Head of caudate nucleus (tissue), 42 donors: ENCODE measurements at regions not wholly inside any gene's neighbourhood (a gene's known extent, or its start where the extent isn't known, plus 50 kb on each side); places are given as distances from the start of the nearest gene placed in this dataset.

ENCODE experiments used
- DNase-seq, 42 donors: peaks; one replicate each; pipeline versions ENCODE4 v3.0.0 to v3.0.0-alpha.2; 2020 to 2021; ENCODE audit warnings: mixed read lengths in 7 of 42
- intact Hi-C: fragments of 100-400 bp; cut with DNase I; formaldehyde crosslinking; loops from one replicate; pipeline ENCODE4 v1.15.0; 2022

GRCh38 chr1:224503161-224504118, 68.8 kb upstream of the WDR26 start:
- peak; percentile 39 to 84 (median 70) for DNase-seq
- intact Hi-C loops: no loop called here

DNA sequence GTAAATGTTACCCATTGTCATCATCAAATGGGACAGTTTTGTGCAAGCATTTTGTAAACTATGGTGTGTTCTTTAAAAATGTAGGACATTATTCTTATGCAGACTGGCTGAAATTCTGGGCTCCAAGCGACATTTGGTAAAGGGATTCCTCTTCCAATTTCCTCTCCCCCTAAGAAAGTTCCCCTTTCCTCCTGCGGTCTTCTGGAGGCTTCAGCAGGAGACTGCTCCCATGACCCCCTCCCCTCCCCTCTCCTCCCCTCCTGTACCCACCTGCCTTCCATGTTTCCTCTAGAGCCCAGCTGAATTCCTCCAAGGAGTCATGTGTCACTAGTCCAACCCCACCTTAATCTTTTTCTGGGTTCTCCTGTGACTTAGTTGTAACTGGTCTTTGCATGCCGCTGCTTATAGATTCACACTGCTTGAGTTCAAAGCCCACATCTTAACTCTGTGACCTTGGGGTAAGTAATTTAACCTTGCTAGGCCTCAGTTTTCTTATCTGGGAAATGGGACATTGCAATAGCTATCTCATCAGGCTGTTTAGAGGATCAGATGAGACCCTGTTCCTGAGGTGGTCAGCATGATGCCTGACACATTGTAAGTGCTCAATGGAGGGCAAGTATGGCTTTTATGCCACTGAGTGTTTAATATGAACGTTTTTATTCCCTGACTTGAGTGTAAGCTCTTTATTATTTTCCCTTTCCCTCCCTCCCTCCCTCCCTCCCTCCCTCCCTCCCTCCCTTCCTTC, 69.9 kb upstream of the WDR26 start:
- no peak for DNase-seq
- intact Hi-C loops: no loop called here

DNA sequence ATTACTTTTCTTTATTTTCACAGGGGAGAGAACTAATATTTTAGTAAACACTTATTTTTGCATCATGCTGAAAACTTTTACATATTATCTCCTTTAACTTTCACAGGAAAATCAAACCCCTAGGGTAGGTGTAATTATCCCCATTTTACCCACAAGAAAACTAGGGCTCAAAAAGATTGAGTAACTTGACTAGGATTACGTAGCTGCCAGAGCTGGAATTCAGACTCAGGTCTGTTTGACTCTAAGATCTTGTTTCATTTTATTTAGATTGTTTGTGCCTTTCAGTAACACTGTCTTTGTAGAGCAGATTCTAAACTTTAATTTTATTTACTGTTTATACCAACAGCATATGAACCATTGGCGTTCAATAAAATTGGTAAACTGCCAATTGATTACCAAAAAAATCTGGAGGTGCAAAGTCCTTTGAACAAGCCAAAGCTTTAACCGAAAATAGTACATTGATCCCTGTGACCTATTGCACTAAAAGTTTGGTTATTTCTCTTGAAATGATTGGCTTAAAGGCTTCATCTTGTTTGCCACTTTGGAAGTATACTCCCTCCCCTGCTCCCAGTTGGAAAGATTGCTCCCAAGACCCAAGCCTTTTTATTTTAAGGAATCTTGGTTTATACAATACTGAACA, 71.0 kb upstream of the WDR26 start:
- intact Hi-C loops: no loop called here
- no peak for DNase-seq

- intact Hi-C loops: no loop called here
- DNase-seq: no peak
Measured at GRCh38 chr1:224506141-224506814, 71.7 kb upstream of the WDR26 start.

DNA sequence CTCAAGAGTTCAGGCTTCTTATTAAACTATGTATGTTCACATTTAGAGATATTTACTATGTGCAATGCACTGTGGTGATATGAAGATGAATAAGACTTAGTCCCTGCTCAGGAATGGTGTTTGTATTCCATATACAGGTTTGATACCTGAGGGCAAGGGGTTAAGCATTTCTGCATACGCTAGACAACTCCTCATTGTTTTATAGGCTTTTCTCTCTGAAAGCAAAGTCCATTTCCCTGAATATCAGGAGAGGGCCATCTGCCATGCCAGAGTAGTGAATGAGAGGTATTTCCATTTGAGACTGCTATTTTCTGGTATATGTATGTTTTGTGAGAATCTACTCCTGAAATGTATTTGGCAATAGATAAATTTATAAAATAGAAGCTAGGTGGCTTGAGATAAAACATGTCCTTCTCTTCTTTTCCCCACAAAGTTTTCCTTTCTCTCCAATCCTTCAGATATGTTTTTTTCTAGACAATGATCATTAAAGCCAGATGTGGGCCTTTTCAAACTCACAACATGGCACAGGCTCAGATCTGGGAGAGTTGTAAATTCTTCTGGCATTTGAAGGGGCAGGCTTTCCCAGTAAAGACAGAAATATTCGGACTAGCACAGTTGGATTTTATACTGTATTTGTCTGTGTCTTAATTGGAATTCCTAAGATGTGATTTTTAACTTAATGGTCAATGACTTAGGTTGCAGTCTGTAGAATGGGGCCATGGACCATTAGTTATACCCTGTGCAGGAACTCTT, 73.3 kb upstream of the WDR26 start:
- intact Hi-C loops: no loop called here
- DNase-seq: no peak

DNA sequence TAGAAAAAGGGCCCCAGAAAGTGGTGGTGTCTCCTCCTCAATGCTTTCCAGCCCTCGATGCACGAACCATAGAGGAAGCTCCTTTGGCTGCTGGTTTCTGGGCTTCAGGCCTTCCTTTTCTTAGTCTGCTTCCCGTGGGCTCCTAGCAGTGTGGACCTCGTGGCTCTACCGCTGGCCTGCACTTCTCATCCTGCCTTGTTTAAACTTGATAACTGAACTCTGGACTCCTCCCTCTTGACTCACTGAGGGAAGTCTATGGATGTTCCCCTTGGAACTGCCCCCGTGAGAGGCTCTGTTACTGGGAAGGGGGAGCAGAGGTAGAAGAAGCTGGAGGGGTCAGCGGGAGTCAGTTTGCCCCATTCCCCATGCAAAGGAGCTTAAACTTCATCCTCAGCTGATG, 75.3 kb upstream of the WDR26 start:
- intact Hi-C loops: loop anchor here (5.0 kb wide), 1 partner anchor 412 kb away; no protein-coding TSS in a partner anchor
- no peak for DNase-seq

DNA sequence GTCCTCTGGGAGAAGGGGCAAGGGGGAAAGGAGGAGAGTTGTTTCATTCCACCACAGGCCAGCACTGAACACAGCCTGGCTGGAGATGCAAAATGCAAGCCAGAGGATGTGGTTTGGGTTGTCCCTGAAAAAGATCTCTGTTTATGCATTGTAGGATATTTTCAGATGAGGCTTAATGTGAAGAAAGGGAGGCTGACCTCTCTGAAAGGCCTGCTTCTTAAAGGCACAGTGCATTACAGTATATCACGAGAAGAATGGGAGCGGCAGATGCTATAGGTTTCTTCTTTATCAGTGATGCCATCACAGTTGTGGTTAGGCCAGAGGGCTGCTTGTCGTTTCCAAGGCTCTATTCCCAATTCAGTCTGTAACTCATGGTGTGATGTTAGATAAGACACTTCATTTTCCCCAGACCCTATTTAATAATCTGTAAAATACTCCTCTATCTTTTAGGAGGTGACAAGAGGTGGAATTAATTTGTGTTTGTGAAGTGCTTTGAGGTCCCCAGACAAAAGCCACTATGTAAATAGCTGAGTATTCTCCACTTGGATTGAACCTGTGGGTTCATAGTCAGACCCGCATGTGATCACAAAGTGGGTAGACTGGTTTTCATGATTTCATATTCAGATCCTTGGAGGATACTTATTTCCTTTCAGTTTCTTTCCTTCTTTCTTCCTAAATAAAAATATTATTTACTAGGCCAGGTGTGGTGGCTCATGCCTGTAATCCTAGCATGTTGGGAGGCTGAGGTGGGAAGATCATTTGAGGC, 76.5 kb upstream of the WDR26 start:
- no peak for DNase-seq
- intact Hi-C loops: loop anchor here (5.0 kb wide), 1 partner anchor 411 kb away; no protein-coding TSS in a partner anchor

DNA sequence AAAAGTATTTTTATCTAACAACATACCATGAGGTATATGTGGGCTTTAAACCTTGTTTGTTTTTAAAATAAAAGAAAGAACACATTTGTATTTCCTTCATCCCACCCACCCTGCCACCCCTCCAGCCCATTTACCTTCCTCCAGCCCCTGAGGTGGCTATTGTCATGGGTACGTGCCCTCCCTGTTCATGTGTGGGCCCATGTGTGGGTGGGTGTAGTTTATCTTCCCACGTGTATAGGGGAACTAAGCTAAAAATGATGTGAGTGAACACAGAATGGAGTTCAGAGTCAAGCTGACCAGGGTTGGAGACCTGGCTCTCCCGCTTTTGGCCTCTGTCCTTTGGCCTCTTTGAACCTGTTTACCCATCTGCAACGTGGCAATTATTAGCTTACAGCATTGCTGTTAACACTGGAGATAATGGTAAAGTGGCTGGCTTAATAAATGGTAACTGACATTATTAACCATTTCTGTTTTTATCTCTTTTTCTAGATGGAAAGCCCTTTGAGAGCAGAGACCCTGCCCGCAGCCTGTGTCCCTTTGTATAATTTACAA, 78.1 kb upstream of the WDR26 start:
- DNase-seq: no peak
- intact Hi-C loops: loop anchor here (2.0 to 5.0 kb wide), 2 partner anchors 340 to 410 kb away; no protein-coding TSS in a partner anchor

- intact Hi-C loops: loop anchor here (2.0 to 5.0 kb wide), 2 partner anchors 339 to 409 kb away; no protein-coding TSS in a partner anchor
- no peak for DNase-seq
Measured at GRCh38 chr1:224513383-224513782, 78.8 kb upstream of the WDR26 start.

DNA sequence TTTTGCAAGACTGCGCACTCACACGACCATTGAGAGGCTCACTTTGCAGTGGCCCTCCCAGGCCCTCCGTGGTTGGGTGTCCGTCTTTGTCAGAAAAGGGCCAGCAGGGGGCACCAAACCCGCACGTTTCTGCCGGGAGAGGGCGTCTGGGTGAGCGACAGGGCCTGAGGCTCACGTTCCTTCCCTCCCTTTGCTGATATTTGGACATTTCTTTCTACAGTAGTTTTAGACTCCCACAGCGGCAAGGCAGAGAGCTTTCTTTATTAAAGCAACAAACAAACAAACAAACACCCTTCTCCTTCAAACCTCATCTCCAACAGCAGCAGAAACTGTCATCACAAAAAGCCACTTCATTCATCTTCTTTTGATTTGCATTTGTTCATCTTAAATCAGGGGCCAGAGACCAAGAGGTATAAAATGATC, 79.2 kb upstream of the WDR26 start:
- intact Hi-C loops: loop anchor here (2.0 to 5.0 kb wide), 2 partner anchors 339 to 409 kb away; no protein-coding TSS in a partner anchor
- DNase-seq: peak; percentile 73 to 95 (median 88)

GRCh38 chr1:224517171-224517570, 82.6 kb upstream of the WDR26 start:
- intact Hi-C loops: no loop called here
- DNase-seq: no peak

DNA sequence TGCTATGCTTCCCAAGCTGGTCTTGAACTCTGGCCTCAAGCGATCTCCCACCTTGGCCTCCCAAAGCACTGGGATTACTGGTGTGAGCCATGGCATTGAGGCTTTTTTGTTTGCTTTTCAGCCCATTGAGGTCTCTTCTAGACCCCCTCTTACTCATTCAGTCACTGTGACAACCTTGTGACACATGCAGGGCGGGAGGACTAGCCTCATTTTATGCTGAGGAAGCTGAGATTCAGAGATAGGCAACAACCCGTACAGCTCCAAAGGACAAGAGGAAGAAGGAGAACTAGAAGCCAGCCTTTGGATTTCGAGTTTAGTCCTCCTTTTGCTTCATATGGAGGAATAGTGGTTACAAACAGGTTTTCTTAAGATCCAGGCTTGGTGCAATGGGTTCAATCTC, 83.9 kb upstream of the WDR26 start:
- intact Hi-C loops: no loop called here
- no peak for DNase-seq

DNA sequence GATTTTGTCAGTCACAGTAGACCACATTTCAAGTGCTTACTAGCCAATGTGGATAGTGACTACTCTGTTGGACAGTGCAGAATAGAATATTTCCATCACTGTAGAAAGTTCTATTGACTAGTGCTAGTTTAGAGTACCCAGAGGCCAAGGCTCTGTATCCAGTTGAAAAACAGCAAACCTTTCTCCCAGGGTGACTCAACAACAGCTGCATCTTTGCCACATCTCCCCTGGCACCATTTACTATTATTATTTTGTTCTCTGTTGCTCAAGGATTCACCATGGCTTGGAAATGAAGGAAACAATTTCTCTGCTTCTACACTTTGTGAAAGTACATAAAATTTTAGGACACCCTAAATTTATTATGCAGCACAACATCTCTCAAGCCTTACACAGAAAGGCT, 85.3 kb upstream of the WDR26 start:
- no peak for DNase-seq
- intact Hi-C loops: no loop called here

DNA sequence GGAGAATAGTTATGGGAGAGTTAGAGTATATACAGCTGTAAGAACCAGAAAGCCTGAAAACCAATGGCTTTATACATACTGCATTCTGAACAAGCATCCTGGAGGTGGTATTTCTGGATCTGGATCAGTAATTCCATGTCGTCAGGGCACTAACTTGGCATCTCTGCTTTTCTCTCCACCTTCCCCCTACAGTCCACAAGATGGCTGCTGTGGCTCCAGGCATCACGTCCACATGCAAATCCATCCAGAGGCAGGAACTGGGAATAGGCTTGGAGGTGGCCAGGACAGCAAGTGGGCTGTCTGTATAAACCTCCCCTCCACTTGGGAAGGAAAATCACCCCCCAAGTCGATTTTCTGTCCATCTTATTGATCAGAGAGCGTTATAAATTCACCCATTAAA, 86.2 kb upstream of the WDR26 start:
- DNase-seq: no peak
- intact Hi-C loops: no loop called here

- DNase-seq: no peak
Measured at GRCh38 chr1:224521904-224522734, 87.5 kb upstream of the WDR26 start.

DNA sequence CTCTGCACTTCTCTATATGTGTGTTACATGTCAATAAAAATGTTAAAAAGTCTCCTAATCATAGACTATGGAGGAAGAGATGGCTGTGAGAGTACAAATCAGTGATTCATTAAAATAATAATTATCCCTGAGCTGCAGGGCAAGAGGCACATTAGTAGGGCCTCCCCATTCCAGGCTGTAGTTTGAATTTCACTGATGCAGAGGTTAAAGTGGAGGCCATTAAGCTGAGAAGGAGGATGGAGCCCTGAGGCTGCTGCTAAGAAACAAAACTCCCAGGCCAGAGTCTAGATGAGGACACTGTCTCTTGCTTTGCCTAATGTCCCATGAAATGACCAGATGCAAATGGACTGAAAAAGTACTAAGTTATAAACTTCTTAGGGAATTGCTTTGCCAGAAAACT, 89.1 kb upstream of the WDR26 start:
- no peak for DNase-seq
- intact Hi-C loops: no loop called here

More at GRCh38 chr1:224521904-224522734, 87.5 kb upstream of the WDR26 start:
- intact Hi-C loops: no loop called here
